HAP-1 (cell line): ENCODE measurements at regions not wholly inside any gene's neighbourhood (a gene's known extent, or its start where the extent isn't known, plus 50 kb on each side); places are given as distances from the start of the nearest gene placed in this dataset.

Experiments used
- DNase-seq, 2 experiments: peaks; one replicate each; pipeline ENCODE4 v3.0.0-alpha.2; 2016 to 2020; ENCODE audit warnings: low spot score in 2 of 2
- H3K27me3 ChIP-seq: fragments of 250-450 bp; sonication (Bioruptor Pico); 2 replicates; pipeline ENCODE4 v1.5.1; 2020; ENCODE audit warnings: low read depth, mild to moderate bottlenecking, moderate library complexity
- H3K36me3 ChIP-seq: fragments of 250-450 bp; sonication (Bioruptor Pico); replicated peaks from 2 replicates; pipeline ENCODE4 v1.5.1; 2020; ENCODE audit warnings: mild to moderate bottlenecking
- H3K4me1 ChIP-seq: fragments of 250-450 bp; sonication (Bioruptor Pico); 2 replicates; pipeline ENCODE4 v1.5.1; 2020; ENCODE audit warnings: mild to moderate bottlenecking
- H3K4me3 ChIP-seq: fragments of 250-450 bp; sonication (Bioruptor Pico); 2 replicates; pipeline ENCODE4 v1.5.1; 2020; ENCODE audit warnings: mild to moderate bottlenecking, moderate library complexity
- H3K9me3 ChIP-seq: fragments of 250-450 bp; sonication (Bioruptor Pico); 2 replicates; pipeline ENCODE4 v1.5.1; 2020; ENCODE audit warnings: mild to moderate bottlenecking, moderate library complexity
- in situ Hi-C: fragments of 300-500 bp; cut with MboI; formaldehyde crosslinking; loops from 3 replicates; pipeline ENCODE4 v1.14.3; 2020; ENCODE audit warnings: low sequenced_read_pairs, inconsistent platforms, mixed read lengths

GRCh38 chr10:131635564-131636015, 265.2 kb upstream of the PPP2R2D start:
- H3K9me3 ChIP-seq: no peaks in the 10 kb centered on the region; the same call in 1 of the 2 replicates
- no peak overlapping the region for H3K4me3 ChIP-seq
- no peaks in the 10 kb centered on the region for H3K36me3 ChIP-seq
- H3K4me1 ChIP-seq: no peaks in the 10 kb centered on the region
- DNase-seq: no peak
- in situ Hi-C loops: no loop called here
- no peaks in the 10 kb centered on the region for H3K27me3 ChIP-seq

DNA sequence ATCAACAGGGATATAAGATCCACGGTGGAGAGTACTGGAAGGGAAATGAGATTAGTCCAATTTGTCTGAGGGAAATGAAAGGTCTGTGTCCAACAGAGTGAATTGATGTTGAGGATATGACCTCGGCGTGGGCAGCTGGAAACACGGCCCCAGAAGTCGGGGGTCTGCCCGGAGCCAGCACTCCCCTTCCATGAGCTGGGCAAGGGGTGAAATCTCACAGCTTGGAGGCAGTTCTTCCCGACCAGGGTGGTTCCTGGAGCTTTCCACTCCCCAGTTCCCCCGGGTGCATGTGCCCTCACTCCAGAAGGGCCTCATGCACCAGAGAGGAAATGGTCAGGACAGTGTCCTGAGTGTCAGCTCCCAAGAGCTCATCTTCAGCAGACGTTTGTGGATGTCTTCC, 264.7 kb upstream of the PPP2R2D start:
- no peaks in the 10 kb centered on the region for H3K36me3 ChIP-seq
- no peaks in the 10 kb centered on the region for H3K4me1 ChIP-seq
- H3K27me3 ChIP-seq: no peaks in the 10 kb centered on the region
- no peak overlapping the region for H3K4me3 ChIP-seq
- in situ Hi-C loops: no loop called here
- H3K9me3 ChIP-seq: no peaks in the 10 kb centered on the region; the same call in 1 of the 2 replicates
- DNase-seq: no peak

DNA sequence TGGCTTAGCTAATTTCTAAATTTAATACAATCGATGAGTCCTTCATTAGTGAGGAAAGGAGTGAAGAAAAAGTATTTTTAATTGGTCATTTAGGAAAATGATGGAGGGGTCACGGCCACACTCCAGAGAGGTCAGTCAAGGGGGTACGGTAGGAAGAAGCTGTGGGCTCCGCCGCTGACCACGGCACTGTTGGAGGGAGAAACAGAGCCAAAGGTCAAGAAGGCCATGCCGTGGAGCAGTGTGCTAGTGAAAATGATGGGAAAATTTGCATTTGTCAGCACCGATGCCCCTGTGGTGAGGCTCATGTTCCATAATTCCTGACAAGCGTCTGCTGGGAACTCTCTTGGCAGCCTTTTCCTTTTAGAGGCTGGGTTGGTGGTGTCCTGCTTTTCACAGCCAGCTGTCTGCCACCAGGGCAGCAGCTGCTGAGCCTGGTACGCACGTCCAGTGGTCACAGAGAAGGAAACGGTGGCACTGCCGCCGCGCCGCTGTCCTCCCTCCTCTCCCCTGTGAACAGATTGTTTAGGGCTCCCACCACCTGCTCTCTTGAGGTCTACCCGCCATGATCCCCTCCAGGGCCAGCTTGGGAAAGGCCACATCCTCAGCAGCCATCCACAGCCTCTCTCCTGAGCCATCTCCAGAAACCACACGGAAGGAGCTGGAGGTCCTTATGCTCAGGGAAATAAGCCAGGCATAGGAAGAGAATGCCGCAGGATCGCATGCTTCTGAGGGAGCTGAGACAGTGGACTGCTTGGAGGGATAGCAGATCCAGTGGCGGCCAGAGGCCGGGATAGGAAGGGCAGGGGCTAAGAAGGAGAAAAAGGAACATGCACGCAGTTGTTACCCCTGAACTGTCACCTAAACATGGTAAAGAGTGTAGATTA, 263.7 kb upstream of the PPP2R2D start:
- Histone ChIP-seq H3K36me3 (no peaks in the 10 kb centered on the region), H3K27me3 (no peaks in the 10 kb centered on the region), H3K4me1 (no peaks in the 10 kb centered on the region), H3K9me3 (no peaks in the 10 kb centered on the region; the same call in 1 of the 2 replicates), H3K4me3 (no peak overlapping the region)
- in situ Hi-C loops: no loop called here
- DNase-seq: no peak

GRCh38 chr10:131638049-131638879, 262.5 kb upstream of the PPP2R2D start:
- H3K9me3 ChIP-seq: no peaks in the 10 kb centered on the region; the same call in 1 of the 2 replicates
- no peak overlapping the region for H3K4me3 ChIP-seq
- H3K27me3 ChIP-seq: no peaks in the 10 kb centered on the region
- H3K36me3 ChIP-seq: no peaks in the 10 kb centered on the region
- DNase-seq: no peak
- H3K4me1 ChIP-seq: no peaks in the 10 kb centered on the region
- in situ Hi-C loops: no loop called here

DNA sequence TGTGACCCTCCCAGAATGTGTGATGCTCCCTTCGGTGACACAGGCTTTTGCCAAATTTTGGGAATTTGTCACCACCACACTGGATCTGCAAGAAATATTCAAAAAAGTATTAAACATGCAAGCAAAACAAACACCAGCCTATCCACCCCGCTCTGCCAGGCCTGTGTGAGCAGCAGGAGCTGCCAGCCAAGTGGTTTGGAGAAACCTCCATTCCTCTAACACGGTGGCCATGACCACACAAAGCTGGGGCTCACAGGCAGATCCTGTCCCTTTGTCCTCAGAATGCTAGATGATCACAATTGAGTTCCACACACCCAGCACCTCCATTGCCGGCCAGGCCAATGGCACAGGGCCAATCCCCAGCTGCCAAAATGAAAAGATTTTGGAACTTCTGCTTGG, 261.9 kb upstream of the PPP2R2D start:
- Histone ChIP-seq H3K36me3 (no peaks in the 10 kb centered on the region), H3K9me3 (no peaks in the 10 kb centered on the region; the same call in 1 of the 2 replicates), H3K4me1 (no peaks in the 10 kb centered on the region), H3K27me3 (no peaks in the 10 kb centered on the region), H3K4me3 (no peak overlapping the region)
- in situ Hi-C loops: no loop called here
- DNase-seq: no peak

DNA sequence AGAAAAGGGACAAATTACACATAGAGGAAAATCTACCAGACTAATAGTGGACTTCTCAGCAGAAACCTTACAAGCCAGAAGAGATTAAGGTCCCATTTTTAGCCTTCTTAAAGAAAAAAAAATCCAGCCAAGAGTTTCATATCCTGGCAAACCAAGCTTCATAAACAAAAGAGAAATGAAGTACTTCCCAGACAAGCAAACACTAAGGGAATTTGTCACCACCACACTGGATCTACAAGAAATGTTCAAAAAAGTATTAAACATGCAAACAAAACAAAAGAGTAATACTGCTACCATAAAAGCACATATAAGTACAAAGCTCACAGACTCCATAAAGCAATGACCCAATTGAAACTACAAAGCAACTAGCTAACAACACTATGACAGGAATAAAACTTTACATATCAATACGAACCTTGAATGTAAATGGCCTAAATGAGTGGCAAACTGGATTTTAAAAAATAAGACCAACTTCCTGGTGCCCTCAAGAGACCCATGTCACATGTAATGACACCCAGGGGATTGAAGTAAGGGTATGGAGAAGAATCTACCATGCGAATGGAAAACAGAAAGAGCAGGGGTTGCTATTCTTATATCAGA, 260.7 kb upstream of the PPP2R2D start:
- in situ Hi-C loops: no loop called here
- DNase-seq: no peak
- no peaks in the 10 kb centered on the region for H3K4me1 ChIP-seq
- no peak overlapping the region for H3K4me3 ChIP-seq
- no peaks in the 10 kb centered on the region for H3K9me3 ChIP-seq
- no peaks in the 10 kb centered on the region for H3K27me3 ChIP-seq
- no peaks in the 10 kb centered on the region for H3K36me3 ChIP-seq

GRCh38 chr10:131641231-131641630, 259.6 kb upstream of the PPP2R2D start:
- Histone ChIP-seq H3K9me3 (no peaks in the 10 kb centered on the region), H3K36me3 (no peaks in the 10 kb centered on the region), H3K4me3 (no peak overlapping the region), H3K4me1 (no peaks in the 10 kb centered on the region), H3K27me3 (no peaks in the 10 kb centered on the region)
- DNase-seq: no peak
- in situ Hi-C loops: no loop called here

DNA sequence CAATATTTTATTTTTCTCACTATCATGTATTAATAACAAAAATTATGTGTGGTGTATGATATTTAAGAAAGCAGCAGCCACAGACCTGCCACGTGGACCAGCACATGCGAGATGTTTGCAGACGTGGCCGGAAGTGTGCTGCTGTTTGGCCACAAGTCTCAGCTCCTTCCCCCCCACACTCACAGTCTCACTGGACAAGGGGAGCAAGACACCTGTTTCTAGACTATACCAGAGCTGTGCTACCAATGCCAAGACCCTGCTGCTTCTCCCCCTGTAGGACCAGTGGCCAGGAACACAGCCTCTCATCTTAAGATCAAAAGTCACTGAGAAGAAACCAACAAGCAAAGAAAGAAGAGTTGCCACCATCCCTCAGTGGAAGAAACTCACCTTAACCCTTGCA, 258.9 kb upstream of the PPP2R2D start:
- Histone ChIP-seq H3K36me3 (no peaks in the 10 kb centered on the region), H3K4me3 (no peak overlapping the region), H3K9me3 (no peaks in the 10 kb centered on the region), H3K4me1 (no peaks in the 10 kb centered on the region), H3K27me3 (no peaks in the 10 kb centered on the region)
- in situ Hi-C loops: no loop called here
- no peak for DNase-seq

GRCh38 chr10:131642966-131643365, 257.8 kb upstream of the PPP2R2D start:
- H3K9me3 ChIP-seq: no peaks in the 10 kb centered on the region
- in situ Hi-C loops: no loop called here
- no peaks in the 10 kb centered on the region for H3K4me1 ChIP-seq
- no peak overlapping the region for H3K4me3 ChIP-seq
- no peaks in the 10 kb centered on the region for H3K36me3 ChIP-seq
- DNase-seq: no peak
- H3K27me3 ChIP-seq: no peaks in the 10 kb centered on the region

- in situ Hi-C loops: no loop called here
- no peaks in the 10 kb centered on the region for H3K36me3 ChIP-seq
- H3K4me3 ChIP-seq: no peak overlapping the region
- no peaks in the 10 kb centered on the region for H3K9me3 ChIP-seq
- DNase-seq: no peak
- H3K27me3 ChIP-seq: no peaks in the 10 kb centered on the region
- H3K4me1 ChIP-seq: no peaks in the 10 kb centered on the region
These were observed 256.5 kb upstream of the PPP2R2D start for GRCh38 chr10:131644289-131644688.

DNA sequence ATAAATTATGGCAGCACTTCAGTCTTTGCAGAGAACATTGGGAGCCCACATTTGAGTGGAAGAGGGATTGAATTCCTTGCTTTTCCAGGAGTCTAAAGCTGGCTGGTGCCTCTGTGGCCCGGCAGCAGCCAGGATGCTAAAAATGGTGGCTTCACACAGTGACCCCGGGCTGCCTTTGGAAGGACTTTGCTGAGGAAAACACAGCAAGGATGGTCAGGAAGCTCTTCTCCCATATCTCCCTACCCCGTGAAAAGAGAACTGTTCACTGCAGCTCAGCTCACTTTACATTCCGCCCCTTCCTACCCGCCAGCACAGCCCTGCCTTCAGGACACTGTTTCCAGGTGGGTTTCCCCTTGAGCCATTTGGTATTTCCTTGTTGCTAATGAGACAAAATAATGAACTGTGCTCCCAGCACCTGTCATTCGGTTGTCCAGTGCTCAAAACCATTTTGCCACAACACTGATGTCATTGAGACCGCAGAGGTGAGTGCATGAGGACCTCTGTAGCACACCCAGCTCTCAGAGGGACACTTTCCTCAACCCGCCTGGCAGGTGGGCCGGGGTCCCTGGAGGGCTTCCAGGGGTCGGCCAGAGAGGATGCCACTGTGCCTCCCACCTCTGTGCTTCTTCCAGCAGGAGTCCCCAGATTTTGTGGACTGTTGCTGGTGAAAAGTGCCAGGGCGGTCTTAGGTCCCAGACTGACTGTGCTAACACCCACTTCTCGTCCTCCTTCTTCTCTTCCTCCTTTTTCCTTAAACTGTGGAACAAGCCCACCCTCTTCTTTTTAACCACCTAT, 255.7 kb upstream of the PPP2R2D start:
- no peak for DNase-seq
- no peaks in the 10 kb centered on the region for H3K36me3 ChIP-seq
- in situ Hi-C loops: no loop called here

GRCh38 chr10:131645756-131646155, 255.1 kb upstream of the PPP2R2D start:
- H3K4me1 ChIP-seq: no peaks in the 10 kb centered on the region
- H3K4me3 ChIP-seq: no peak overlapping the region
- no peaks in the 10 kb centered on the region for H3K9me3 ChIP-seq
- H3K36me3 ChIP-seq: no peaks in the 10 kb centered on the region
- in situ Hi-C loops: no loop called here
- H3K27me3 ChIP-seq: no peaks in the 10 kb centered on the region
- no peak for DNase-seq

More for the DNA sequence above, 255.7 kb upstream of the PPP2R2D start:
- Histone ChIP-seq H3K4me1 (no peaks in the 10 kb centered on the region), H3K4me3 (no peak overlapping the region), H3K9me3 (no peaks in the 10 kb centered on the region), H3K27me3 (no peaks in the 10 kb centered on the region)
